Activated CD8-positive, alpha-beta T cell treated with anti-CD3 and anti-CD28 coated beads, Interleukin-2, amount 10 ng/mL, durations not matched to agents 7 days and 5 days (primary cell): ENCODE measurements at regions not wholly inside any gene's neighbourhood (a gene's known extent, or its start where the extent isn't known, plus 50 kb on each side); places are given as distances from the start of the nearest gene placed in this dataset.

Experiments
- ATAC-seq: fragments of 150-1000 bp; cut with Tn5 transposase; one replicate; pipeline ENCODE4 v1.10.0; 2021; ENCODE audit warnings: moderate library complexity
- CTCF ChIA-PET: fragments of 350-600 bp; sonication (Branson Sonifier 250); formaldehyde crosslinking; loops from one replicate; lab custom pipeline; 2021; ENCODE audit warnings: antibody characterized with exemption; lab: Charles Lee
- POLR2A ChIA-PET: fragments of 350-600 bp; sonication (Branson Sonifier 250); formaldehyde crosslinking; loops from one replicate; lab custom pipeline; 2021; ENCODE audit warnings: antibody characterized with exemption; lab: Charles Lee
- DNase-seq: peaks from one replicate; pipeline ENCODE4 v3.0.0-alpha.2; 2020
- H3K27ac Mint-ChIP-seq: one replicate; pipeline ENCODE4 v1.8.0; 2021; ENCODE audit warnings: mild to moderate bottlenecking, mixed read lengths
- H3K27me3 Mint-ChIP-seq: one replicate; pipeline ENCODE4 v1.8.0; 2021; ENCODE audit warnings: low read depth, mixed read lengths
- H3K36me3 Mint-ChIP-seq: one replicate; pipeline ENCODE4 v1.8.0; 2021; ENCODE audit warnings: low read depth, mixed read lengths
- H3K4me1 Mint-ChIP-seq: one replicate; pipeline ENCODE4 v1.8.0; 2021; ENCODE audit warnings: low read depth, mixed read lengths
- H3K4me3 Mint-ChIP-seq: one replicate; pipeline ENCODE4 v1.8.0; 2021; ENCODE audit warnings: mild to moderate bottlenecking, mixed read lengths
- H3K9me3 Mint-ChIP-seq: one replicate; pipeline ENCODE4 v1.8.0; 2022; ENCODE audit warnings: mixed read lengths; ENCODE audit not compliant: insufficient read depth

DNA sequence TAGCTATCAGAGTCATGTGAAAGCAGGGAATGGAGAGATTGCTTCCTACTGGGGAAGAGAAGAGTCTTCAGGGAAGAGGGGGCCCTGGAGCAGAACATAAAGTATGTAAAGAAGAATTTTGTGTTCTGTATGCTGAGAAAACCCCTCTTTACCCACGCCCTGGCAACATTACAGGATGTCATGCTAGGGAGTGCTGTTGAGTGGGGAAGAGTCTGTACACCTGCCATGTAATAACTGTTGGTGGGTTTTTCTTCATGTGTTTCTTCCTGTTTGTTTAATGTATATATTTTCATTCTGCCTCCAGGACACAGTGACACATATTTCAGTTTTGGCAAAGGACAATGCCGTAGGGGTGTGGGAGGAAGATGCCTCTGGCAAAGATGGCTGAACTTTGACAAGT, 122.8 kb upstream of the LPP start:
- peaks cover 9% of the 10 kb centered on the region for H3K4me1 Mint-ChIP-seq

DNA sequence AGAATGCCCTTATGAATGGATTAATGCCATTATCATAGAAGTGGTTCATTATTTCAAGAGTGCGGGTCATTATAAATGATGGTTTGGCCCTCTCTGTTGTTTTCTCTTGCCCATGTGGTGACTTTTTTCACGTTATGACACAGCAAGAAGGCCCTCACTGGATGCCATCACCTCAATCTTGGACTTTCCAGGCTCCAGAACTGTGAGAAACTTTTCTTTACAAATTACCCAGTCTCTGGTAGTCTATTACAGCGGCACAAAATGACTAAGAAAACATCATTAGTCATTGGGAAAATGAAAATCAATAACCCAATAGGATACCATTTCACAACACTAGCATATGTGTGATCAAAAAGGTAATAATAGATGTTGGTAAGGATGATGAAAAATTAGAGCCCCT, 119.0 kb upstream of the LPP start:
- no peak overlapping the region for H3K27ac Mint-ChIP-seq
- peaks cover 2% of the 10 kb centered on the region for H3K27me3 Mint-ChIP-seq
- H3K9me3 Mint-ChIP-seq = peaks cover 21% of the 10 kb centered on the region
- ChIA-PET CTCF (no interaction called here), POLR2A (no interaction called here)
- H3K36me3 Mint-ChIP-seq = peaks cover 13% of the 10 kb centered on the region
- no peak for DNase-seq
- no peak overlapping the region for H3K4me3 Mint-ChIP-seq
- ATAC-seq = no peak
- peaks cover 18% of the 10 kb centered on the region for H3K4me1 Mint-ChIP-seq

More for the DNA sequence above, 122.8 kb upstream of the LPP start:
- ATAC-seq (no peak), DNase-seq (no peak)
- ChIA-PET POLR2A (no interaction called here), CTCF (no interaction called here)
- peaks cover 13% of the 10 kb centered on the region for H3K36me3 Mint-ChIP-seq
- peaks cover 2% of the 10 kb centered on the region for H3K27me3 Mint-ChIP-seq
- no peak overlapping the region for H3K27ac Mint-ChIP-seq
- H3K9me3 Mint-ChIP-seq = peaks cover 21% of the 10 kb centered on the region
- no peak overlapping the region for H3K4me3 Mint-ChIP-seq

DNA sequence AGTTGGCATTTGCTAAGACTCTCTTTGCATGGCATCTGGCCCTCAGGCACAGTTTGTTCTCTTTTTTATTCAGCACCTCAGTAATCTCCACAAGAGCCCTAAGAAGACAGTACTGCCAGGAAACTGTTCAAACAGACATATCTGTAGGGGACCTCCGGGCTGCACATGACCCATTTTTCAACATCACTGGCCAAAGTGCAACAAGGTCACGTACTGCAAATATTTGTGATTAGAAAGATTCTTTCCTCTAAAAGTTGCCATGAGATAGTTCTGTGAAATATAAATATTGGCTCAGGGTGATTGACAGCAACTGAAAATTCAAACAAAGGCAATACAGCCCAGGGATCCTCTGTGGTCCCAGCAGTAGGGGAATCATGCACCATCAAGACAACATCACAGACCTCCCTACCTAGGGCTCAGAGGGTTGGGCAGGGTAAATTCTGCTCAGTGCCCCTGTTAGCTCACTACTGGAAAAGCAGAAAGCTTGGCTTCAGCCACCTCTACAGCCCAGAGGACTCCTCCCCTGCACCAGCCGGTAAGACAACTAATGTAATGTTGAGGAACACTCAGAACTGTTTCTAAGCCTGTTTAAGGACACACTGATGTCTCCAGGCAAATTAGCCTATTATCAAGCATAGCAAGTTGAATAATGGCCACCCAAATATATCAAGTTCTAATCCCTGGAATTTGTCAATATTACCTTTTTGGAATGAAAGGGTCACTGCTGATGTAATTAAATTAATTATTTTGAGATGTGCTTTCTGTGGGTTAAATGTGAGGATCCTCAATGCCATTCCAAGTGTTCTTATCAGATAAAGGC, 117.4 kb upstream of the LPP start:
- peaks cover 24% of the 10 kb centered on the region for H3K4me1 Mint-ChIP-seq
- no peak overlapping the region for H3K4me3 Mint-ChIP-seq
- ATAC-seq (no peak), DNase-seq (no peak)
- peaks cover 16% of the 10 kb centered on the region for H3K36me3 Mint-ChIP-seq
- H3K9me3 Mint-ChIP-seq = peaks cover 21% of the 10 kb centered on the region
- H3K27ac Mint-ChIP-seq = no peak overlapping the region
- POLR2A ChIA-PET = no interaction called here
- CTCF ChIA-PET = no interaction called here
- peaks cover 2% of the 10 kb centered on the region for H3K27me3 Mint-ChIP-seq

DNA sequence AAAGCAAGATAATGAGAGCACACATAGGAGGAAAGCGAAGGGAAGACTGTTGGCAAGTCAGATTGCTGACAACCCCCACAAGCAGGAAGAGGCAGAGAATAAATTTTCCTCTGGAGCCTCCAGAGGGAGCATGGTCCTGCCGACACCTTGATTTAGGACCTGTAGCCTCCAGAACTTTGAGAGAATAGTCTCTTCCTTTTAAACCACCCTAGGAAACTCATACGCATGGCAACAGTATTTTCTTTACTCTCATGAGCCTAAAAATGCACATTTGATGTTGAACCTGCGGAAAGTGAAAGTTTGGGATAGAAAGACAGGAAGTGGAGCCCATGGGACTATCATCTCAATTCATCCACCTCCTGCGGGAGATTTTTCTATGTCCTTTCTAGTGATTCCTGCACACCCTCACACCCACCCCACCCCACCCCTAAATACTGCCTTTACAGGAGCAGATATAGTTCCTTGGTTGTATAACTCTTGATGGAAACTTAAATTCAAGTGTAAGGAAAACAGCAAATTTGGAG, 116.7 kb upstream of the LPP start:
- Mint-ChIP-seq H3K4me1 (peaks cover 29% of the 10 kb centered on the region), H3K36me3 (peaks cover 16% of the 10 kb centered on the region), H3K27me3 (peaks cover 2% of the 10 kb centered on the region), H3K27ac (no peak overlapping the region), H3K9me3 (peaks cover 18% of the 10 kb centered on the region), H3K4me3 (no peak overlapping the region)
- CTCF ChIA-PET = no interaction called here
- ATAC-seq (no peak), DNase-seq (no peak)
- POLR2A ChIA-PET = no interaction called here

DNA sequence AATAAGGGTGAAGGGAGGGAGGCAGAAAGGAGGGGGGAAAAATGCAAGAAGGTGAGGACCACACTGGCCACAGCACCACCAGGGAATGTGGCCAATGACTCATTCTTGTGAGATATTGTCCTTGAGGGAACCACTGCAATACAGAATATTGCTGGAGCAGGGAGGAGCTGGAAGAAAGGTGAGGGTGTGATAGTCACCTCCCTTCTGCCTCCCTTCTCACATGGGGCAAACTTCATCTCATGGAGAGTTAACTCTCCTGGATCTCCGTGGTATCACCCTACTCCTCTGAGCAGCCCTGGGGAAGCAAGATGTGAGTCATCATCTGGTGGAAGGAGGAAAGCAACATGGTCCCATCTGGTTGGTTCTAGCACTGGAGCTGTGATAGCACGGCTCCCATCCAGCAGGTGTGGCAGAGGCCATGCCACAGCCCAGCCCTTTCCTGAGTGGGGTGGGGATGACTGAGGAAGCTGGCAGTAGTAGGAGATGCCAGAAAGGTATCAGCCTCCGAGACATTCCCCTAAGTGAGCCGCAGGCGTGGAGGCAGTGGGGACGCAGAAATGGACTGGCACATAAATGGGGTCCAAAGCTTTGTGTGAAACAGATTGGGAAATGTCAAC, 115.9 kb upstream of the LPP start:
- DNase-seq = no peak
- Mint-ChIP-seq H3K36me3 (peaks cover 10% of the 10 kb centered on the region), H3K4me3 (no peak overlapping the region), H3K27me3 (peaks cover 2% of the 10 kb centered on the region), H3K9me3 (peaks cover 12% of the 10 kb centered on the region), H3K4me1 (peaks cover 37% of the 10 kb centered on the region), H3K27ac (peak overlapping the region; percentile 10)
- no peak for ATAC-seq
- ChIA-PET POLR2A (interaction anchor here (1.1 kb wide), 1 partner anchor 12 kb away, joined by 5 read pairs; no protein-coding TSS in a partner anchor), CTCF (no interaction called here)

DNA sequence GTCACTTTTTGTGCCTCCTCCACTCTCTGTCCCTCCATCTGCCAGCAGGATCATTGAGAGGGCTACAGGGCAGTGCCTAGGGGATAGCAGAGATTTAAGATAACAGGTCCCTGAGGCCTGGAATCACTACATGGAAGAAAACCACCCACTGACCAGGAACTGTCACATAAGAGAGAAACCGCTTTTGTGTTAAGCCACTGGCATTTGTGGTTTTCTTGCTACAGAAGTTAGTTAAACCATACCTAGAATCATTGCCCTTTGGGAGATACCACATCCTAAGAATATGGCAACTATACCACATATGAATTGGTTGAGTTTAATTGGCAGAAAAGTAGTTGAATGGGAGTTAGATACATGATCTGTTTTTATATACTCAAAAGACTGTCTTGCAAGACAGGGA, 112.8 kb upstream of the LPP start:
- Mint-ChIP-seq H3K27me3 (no peaks in the 10 kb centered on the region), H3K36me3 (peaks cover 3% of the 10 kb centered on the region), H3K27ac (peak overlapping the region; percentile 8), H3K9me3 (no peaks in the 10 kb centered on the region), H3K4me3 (no peak overlapping the region), H3K4me1 (peaks cover 54% of the 10 kb centered on the region)
- CTCF ChIA-PET = interaction anchor here (1.0 kb wide), 1 partner anchor 41 kb away, joined by 3 read pairs; no protein-coding TSS in a partner anchor
- ATAC-seq = peak; percentile 19
- POLR2A ChIA-PET = interaction anchor here (1.3 kb wide), 1 partner anchor 13 kb away, joined by 3 read pairs; no protein-coding TSS in a partner anchor
- no peak for DNase-seq

DNA sequence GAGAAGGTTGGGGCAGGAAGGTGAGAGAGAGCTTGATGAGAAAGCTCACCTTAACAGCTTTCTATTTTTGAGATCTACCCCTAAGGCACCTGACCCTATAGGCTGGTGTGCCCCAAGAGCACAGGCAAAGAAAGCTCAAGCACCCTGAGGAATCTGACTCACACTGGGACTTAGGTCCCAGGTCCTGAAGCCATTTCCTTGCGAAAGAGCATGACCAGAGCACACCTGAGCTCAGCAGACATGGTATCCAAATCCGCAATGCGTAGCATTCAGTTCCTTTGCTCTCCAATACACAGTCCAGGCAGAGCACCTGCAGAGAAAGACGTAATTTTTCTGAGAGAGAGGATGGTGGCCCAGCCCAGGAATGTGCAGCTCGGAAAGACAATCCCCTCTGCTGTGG, 112.1 kb upstream of the LPP start:
- no peak for ATAC-seq
- H3K36me3 Mint-ChIP-seq = peaks cover 3% of the 10 kb centered on the region
- ChIA-PET POLR2A (interaction anchor here (1.3 kb wide), 1 partner anchor 12 kb away, joined by 3 read pairs; no protein-coding TSS in a partner anchor), CTCF (interaction anchor here (0.8 to 1.0 kb wide), 4 partner anchors 35 to 302 kb away, joined by 3 to 4 read pairs (median 3); no protein-coding TSS in a partner anchor)
- H3K9me3 Mint-ChIP-seq = no peaks in the 10 kb centered on the region
- no peak for DNase-seq
- no peak overlapping the region for H3K4me3 Mint-ChIP-seq
- peaks cover 56% of the 10 kb centered on the region for H3K4me1 Mint-ChIP-seq
- no peak overlapping the region for H3K27ac Mint-ChIP-seq
- no peaks in the 10 kb centered on the region for H3K27me3 Mint-ChIP-seq

DNA sequence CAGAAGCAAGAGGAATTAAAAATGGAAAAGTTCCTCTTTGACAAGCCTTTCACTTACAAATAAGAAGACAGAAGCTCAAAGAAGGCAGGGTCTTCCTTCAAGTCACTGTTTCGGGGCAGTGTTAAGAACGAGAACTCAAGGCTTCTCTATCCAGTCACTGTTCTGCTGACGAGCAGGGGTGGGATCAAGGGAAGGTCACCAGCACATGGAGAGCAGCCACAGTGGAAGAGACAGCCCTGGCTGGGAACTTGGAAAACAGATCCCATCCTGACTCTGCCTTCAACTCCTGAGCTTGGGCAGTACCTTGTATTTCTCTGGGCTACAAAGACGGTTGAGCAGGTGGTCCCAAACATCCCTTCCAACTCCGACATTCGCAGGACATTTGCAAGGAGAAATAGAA, 111.5 kb upstream of the LPP start:
- H3K9me3 Mint-ChIP-seq = no peaks in the 10 kb centered on the region
- H3K36me3 Mint-ChIP-seq = peaks cover 3% of the 10 kb centered on the region
- DNase-seq = no peak
- peaks cover 58% of the 10 kb centered on the region for H3K4me1 Mint-ChIP-seq
- H3K4me3 Mint-ChIP-seq = no peak overlapping the region
- H3K27me3 Mint-ChIP-seq = no peaks in the 10 kb centered on the region
- POLR2A ChIA-PET = interaction anchor here (1.3 to 1.5 kb wide), 2 partner anchors 12 to 297 kb away, joined by 3 read pairs; partner anchors contain the start of gene BCL6
- ATAC-seq = no peak
- CTCF ChIA-PET = interaction anchor here (0.8 to 2.1 kb wide), 5 partner anchors 17 to 302 kb away, joined by 3 to 7 read pairs (median 3); no protein-coding TSS in a partner anchor
- H3K27ac Mint-ChIP-seq = no peak overlapping the region

DNA sequence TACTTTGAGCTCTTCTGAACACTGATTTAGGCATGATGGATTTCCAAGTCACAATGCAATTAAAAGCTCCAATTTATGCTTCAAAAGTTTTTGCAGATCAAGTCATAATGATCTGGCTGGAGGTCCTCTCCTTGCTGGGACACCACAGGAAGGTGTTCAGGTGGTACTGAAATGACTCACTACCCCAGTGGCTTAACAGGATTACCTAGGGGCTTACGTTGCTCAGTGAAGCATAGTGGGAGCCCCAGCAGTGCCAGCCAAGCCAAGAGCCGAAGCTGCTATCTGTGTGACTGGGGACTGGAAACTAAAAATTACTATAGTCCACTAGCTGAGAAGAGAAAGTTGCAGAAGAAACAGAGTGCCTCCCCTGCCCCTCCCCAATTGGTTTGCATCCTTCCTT, 110.1 kb upstream of the LPP start:
- ChIA-PET POLR2A (interaction anchor here (0.7 to 1.5 kb wide), 3 partner anchors 254 to 300 kb away, joined by 3 read pairs; partner anchors contain the start of gene BCL6), CTCF (interaction anchor here (1.0 to 2.1 kb wide), 5 partner anchors 11 to 303 kb away, joined by 3 to 8 read pairs (median 5); no protein-coding TSS in a partner anchor)
- Mint-ChIP-seq H3K27ac (no peak overlapping the region), H3K36me3 (peaks cover 3% of the 10 kb centered on the region), H3K4me3 (no peak overlapping the region), H3K9me3 (no peaks in the 10 kb centered on the region), H3K27me3 (no peaks in the 10 kb centered on the region), H3K4me1 (peaks cover 59% of the 10 kb centered on the region)
- DNase-seq (peak; percentile 57), ATAC-seq (peak; percentile 80)

DNA sequence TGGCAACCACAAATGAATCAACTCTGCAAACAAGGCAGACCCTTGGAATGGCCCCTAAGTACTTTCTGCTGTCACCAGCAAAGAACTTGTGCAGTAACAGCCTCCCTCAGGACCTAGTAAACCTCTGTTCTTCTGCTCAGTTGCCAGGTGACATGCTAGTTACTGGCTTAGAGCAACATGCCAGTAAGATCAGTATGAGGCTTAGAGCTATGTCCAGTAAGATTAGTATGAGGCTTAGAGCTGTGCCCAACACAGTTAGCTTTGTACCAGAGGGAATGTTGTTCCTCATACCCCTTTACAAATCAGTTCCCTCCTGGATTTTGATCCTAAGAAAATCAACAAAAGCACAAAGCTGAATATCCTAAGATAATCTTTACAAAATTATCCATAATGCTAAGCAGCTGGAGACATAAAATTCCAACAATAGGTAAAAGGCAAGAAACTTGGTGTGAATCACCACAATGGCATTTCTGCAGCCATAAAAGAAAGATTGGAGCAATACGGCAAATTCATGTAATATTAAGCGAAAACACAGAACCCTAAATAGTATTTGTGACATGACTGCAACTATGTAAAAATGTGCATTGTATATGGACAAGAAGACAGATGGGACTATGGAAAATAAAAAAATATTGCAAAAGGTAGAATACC, 107.3 kb upstream of the LPP start:
- Mint-ChIP-seq H3K4me1 (peaks cover 67% of the 10 kb centered on the region), H3K4me3 (no peak overlapping the region), H3K27ac (no peak overlapping the region), H3K9me3 (no peaks in the 10 kb centered on the region), H3K27me3 (no peaks in the 10 kb centered on the region), H3K36me3 (no peaks in the 10 kb centered on the region)
- CTCF ChIA-PET = interaction anchor here (0.9 to 1.3 kb wide), 3 partner anchors 44 to 306 kb away, joined by 3 to 5 read pairs (median 4); no protein-coding TSS in a partner anchor
- DNase-seq (no peak), ATAC-seq (no peak)
- POLR2A ChIA-PET = no interaction called here

DNA sequence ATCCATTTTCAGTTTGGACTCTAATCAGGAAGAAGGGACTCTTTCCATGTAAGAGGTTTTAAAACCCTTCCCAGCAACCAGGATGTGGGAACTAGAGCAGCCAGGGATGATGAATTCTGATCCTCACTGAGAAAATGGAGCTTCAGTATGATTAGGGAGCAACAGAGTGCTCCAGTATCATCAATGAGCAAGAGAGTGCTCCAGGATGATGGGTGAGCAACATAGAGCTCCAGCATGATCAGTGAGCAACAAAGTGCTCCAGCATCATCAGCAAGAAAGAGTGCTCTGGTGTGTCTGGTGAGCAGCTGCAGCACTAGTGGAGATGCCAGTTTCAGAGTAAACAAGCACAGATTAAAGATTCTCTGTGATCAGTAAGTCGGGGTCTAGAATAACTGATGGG, 106.4 kb upstream of the LPP start:
- no peak for ATAC-seq
- no peak for DNase-seq
- H3K27ac Mint-ChIP-seq = no peak overlapping the region
- no peaks in the 10 kb centered on the region for H3K9me3 Mint-ChIP-seq
- H3K4me1 Mint-ChIP-seq = peaks cover 60% of the 10 kb centered on the region
- H3K4me3 Mint-ChIP-seq = no peak overlapping the region
- CTCF ChIA-PET = interaction anchor here (0.9 to 1.3 kb wide), 3 partner anchors 45 to 307 kb away, joined by 3 to 5 read pairs (median 4); no protein-coding TSS in a partner anchor
- no peaks in the 10 kb centered on the region for H3K36me3 Mint-ChIP-seq
- no peaks in the 10 kb centered on the region for H3K27me3 Mint-ChIP-seq
- POLR2A ChIA-PET = interaction anchor here (0.6 kb wide), 2 partner anchors 65 to 300 kb away, joined by 3 to 4 read pairs; no protein-coding TSS in a partner anchor
